Subcutaneous abdominal adipose tissue (tissue), 5 donors: ENCODE measurements at regions not wholly inside any gene's neighbourhood (a gene's known extent, or its start where the extent isn't known, plus 50 kb on each side); places are given as distances from the start of the nearest gene placed in this dataset.

Experiments
- H3K27ac ChIP-seq: one replicate; pipeline ENCODE4 v1.7.0; 2013; ENCODE audit warnings: low read depth, mild to moderate bottlenecking, inconsistent platforms, low read length, moderate library complexity
- H3K27me3 ChIP-seq, 5 donors: one replicate each; pipeline ENCODE4 v1.7.0; 2013; ENCODE audit warnings: low read length in 5 of 5, inconsistent platforms in 1 of 5; ENCODE audit not compliant: control insufficient read depth in 5 of 5, insufficient read depth in 4 of 5
- H3K36me3 ChIP-seq, 5 donors: one replicate each; pipeline ENCODE4 v1.7.0; 2013; ENCODE audit warnings: low read length in 5 of 5; ENCODE audit not compliant: control insufficient read depth in 5 of 5, insufficient read depth in 5 of 5
- H3K4me1 ChIP-seq, 5 donors: one replicate each; pipeline ENCODE4 v1.7.0; 2013; ENCODE audit warnings: low read length in 5 of 5, mild to moderate bottlenecking in 3 of 5, moderate library complexity in 1 of 5; ENCODE audit not compliant: control insufficient read depth in 5 of 5, insufficient read depth in 5 of 5
- H3K4me3 ChIP-seq, 5 donors: one replicate each; pipeline ENCODE4 v1.7.0; 2013; ENCODE audit warnings: low read length in 5 of 5, low read depth in 1 of 5
- H3K9ac ChIP-seq, 5 donors: one replicate each; pipeline ENCODE4 v1.7.0; 2013; ENCODE audit warnings: low read length in 5 of 5, mild to moderate bottlenecking in 4 of 5, moderate library complexity in 3 of 5
- H3K9me3 ChIP-seq, 5 donors: one replicate each; pipeline ENCODE4 v1.7.0; 2013; ENCODE audit warnings: low read length in 5 of 5; ENCODE audit not compliant: control insufficient read depth in 5 of 5
- donor health status: healthy.
- donor health status: healthy.
- donor health status: healthy.
- donor health status: healthy.
- donor health status: healthy.

DNA sequence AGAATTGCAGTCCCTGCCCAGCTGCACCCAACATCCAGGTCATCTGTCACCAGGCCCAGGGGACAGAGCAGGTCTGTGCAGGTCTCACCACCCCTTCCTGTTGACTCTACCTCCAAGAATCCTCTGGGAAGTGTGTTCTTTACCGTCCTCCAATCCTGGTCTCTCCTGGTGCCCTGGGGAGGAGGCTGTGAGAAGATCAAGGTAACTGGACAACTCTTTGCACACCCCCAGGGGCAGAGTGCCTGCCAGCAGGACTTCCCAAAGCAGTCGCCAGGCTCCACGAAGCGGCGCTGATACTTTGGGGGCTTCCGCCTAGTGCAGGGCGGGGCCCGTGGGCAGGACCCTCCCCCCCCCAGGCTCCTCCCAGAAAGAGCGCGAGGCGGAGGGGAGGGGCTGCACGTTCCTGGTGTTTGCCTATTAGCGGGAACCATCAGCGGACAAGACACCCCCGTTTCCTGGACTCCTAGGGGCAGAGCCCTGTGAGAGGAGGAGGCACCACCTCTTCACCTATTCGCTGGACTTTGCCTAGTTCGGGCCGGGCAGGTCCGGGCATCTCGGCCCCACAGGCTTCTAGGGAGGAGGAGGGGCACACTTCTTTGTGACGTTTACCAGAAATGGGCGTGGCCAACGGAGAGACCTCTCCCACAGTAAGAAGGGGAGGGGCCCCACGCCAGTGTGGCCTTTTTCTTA lies 918.0 kb downstream of the AACS start:
- no peaks in the 10 kb centered on the region for H3K36me3 ChIP-seq
- H3K9me3 ChIP-seq, result no peaks in the 10 kb centered on the region
- peaks cover 4 to 29% (median 16%) of the 10 kb centered on the region in 5 donors for H3K27me3 ChIP-seq
- peak overlapping the region in 3 of 5 donors; percentile 45 to 59 (median 51) for H3K4me3 ChIP-seq
- H3K27ac ChIP-seq, result no peak overlapping the region
- peaks cover 0 to 11% (median 8%) of the 10 kb centered on the region in 5 donors for H3K4me1 ChIP-seq
- H3K9ac ChIP-seq, result no peak overlapping the region

DNA sequence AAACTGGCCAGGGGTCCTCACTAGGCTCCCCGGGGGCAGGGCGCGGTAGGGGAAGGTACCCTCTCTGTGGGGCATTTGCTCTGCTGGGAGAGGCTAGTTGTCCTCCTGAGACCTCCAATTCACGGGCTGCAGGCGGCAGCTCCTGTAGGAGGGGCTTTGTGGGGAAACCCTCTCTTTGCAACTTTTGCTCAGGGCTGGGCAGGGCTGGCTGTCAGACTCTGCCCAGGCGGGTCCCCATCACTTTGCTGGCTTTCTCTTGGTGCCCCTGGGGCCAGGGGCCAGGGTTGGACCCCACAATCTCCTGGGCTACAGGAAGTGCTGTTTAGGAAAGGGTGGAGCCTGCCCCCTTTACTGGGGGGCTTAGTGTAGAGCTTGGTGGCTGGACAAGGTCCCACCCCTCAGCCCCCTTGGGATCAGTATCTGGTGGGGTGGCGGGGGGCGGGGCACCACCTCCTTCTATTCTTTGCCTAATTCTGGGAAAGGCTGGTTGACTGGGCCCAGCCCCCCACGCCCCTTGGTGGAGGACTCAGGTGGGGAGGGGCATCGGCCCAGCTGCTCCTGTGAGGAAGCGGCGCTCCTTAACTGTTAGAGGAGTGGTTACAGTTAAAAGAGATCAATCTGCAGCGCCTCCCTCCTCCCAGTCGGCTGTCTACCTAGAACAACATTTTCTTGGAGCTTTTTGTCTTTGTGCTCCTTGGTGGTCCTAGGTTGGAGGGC lies 918.7 kb downstream of the AACS start:
- Histone ChIP-seq H3K27me3 (peaks cover 4 to 29% (median 16%) of the 10 kb centered on the region in 5 donors), H3K9ac (no peak overlapping the region)

GRCh38 chr12:125988545-125988944 lies 923.3 kb downstream of the AACS start:
- H3K36me3 ChIP-seq, result no peaks in the 10 kb centered on the region
- no peak overlapping the region for H3K27ac ChIP-seq
- H3K4me1 ChIP-seq, result peaks cover 0 to 5% (median 3%) of the 10 kb centered on the region in 5 donors
- H3K4me3 ChIP-seq, result no peak overlapping the region
- no peak overlapping the region for H3K9ac ChIP-seq
- H3K9me3 ChIP-seq, result no peaks in the 10 kb centered on the region
- H3K27me3 ChIP-seq, result peaks cover 2 to 20% (median 8%) of the 10 kb centered on the region in 5 donors

More for the DNA sequence above, 918.7 kb downstream of the AACS start:
- peaks cover 0 to 11% (median 8%) of the 10 kb centered on the region in 5 donors for H3K4me1 ChIP-seq
- no peaks in the 10 kb centered on the region for H3K9me3 ChIP-seq
- peak overlapping the region in 3 of 5 donors; percentile 45 to 59 (median 51) for H3K4me3 ChIP-seq
- no peaks in the 10 kb centered on the region for H3K36me3 ChIP-seq
- no peak overlapping the region for H3K27ac ChIP-seq

DNA sequence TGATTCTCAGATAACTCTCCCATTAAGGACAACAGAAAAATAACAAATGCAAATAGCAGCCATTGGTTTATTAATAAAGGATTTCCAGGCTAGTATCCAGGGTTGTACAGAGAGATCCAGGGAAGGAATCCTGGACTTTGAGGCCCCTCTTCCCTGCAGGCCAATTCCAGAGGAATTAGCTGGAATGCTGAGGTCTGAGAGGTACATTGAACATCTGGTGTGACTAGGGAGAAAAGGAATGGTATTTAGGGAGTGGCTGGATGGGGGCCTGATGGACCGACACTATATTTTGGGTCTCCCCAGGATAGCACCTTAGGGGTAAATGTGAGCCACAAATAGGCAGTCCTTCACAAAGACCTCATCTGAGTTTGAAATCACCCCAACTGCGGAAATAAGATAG lies 924.5 kb downstream of the AACS start:
- Histone ChIP-seq H3K36me3 (no peaks in the 10 kb centered on the region), H3K9ac (no peak overlapping the region), H3K4me1 (no peaks in the 10 kb centered on the region), H3K27me3 (peaks cover 0 to 12% (median 2%) of the 10 kb centered on the region in 5 donors), H3K4me3 (no peak overlapping the region), H3K27ac (no peak overlapping the region), H3K9me3 (no peaks in the 10 kb centered on the region)

DNA sequence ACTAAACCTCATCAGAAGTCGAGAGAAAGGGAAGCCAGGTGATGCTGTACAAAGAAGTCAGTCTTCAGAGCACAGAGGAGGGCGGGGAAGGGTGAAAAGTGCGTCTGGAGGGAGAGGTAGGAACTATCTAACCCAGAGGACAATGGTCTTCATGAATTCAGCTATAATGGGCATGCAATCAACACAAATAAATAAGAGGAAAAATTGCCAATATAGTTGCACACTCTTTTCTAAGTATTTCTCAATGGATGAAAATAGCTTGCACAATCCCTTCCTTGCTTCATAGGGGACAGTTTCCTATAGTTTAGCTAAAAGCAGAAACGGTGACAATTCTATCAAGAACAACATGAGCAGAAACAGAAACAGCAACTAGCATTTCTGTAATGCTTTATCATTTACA lies 931.2 kb downstream of the AACS start:
- Histone ChIP-seq H3K27ac (no peak overlapping the region), H3K4me3 (no peak overlapping the region), H3K27me3 (no peaks in the 10 kb centered on the region), H3K9me3 (no peaks in the 10 kb centered on the region), H3K36me3 (no peaks in the 10 kb centered on the region), H3K9ac (no peak overlapping the region), H3K4me1 (peaks cover 0 to 2% (median 0%) of the 10 kb centered on the region in 5 donors)

- Histone ChIP-seq H3K36me3 (no peaks in the 10 kb centered on the region), H3K4me1 (peaks cover 0 to 2% (median 0%) of the 10 kb centered on the region in 5 donors), H3K9me3 (peaks cover 0 to 14% (median 12%) of the 10 kb centered on the region in 5 donors), H3K27ac (no peak overlapping the region), H3K27me3 (no peaks in the 10 kb centered on the region), H3K4me3 (no peak overlapping the region), H3K9ac (no peak overlapping the region)
These were observed 934.4 kb downstream of the AACS start for GRCh38 chr12:125999628-126000027.

DNA sequence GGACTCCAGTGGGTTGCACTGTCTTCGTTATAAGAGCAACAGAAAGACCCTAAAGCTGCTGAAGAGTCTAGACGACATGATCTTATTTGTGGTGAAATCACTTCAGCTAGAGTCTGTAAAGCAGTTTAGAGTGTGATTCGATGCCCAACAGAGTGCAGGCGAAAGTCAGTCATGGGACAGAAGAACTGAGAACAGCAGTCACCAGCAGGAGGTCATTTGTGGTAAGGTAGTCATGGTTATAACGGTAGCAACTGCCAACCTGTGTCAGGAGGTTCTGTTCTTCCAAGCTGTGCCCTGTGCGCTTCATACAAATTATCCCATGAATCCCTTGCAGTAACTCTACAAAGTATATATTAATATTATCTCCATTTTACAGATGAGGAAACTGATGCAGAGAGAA lies 954.1 kb downstream of the AACS start:
- H3K36me3 ChIP-seq, result no peaks in the 10 kb centered on the region
- H3K4me1 ChIP-seq, result no peaks in the 10 kb centered on the region
- H3K4me3 ChIP-seq, result no peak overlapping the region
- H3K27me3 ChIP-seq, result no peaks in the 10 kb centered on the region
- H3K9ac ChIP-seq, result no peak overlapping the region
- H3K27ac ChIP-seq, result no peak overlapping the region
- peaks cover 2 to 27% (median 13%) of the 10 kb centered on the region in 5 donors for H3K9me3 ChIP-seq

DNA sequence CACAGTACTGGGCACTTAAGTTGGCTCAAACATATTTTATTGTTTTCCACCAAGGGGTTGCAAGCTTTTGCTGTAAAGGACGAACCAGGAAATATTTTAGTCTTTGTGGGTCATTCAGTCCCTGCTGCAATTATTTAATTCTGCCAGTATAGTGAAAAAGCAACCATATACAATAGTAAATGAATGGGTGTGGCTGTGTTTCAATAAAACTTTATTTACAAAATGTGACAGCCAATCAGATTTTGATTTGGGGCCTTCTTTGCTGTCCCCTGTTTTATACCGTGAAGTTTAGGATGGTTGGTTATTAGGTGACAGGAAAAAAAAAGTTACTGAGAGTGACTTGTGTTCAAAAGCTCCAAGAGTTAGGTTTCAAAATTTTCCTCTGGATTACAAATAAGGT lies 956.4 kb downstream of the AACS start:
- no peak overlapping the region for H3K9ac ChIP-seq
- no peaks in the 10 kb centered on the region for H3K27me3 ChIP-seq
- H3K36me3 ChIP-seq, result no peaks in the 10 kb centered on the region
- H3K27ac ChIP-seq, result no peak overlapping the region
- no peak overlapping the region for H3K4me3 ChIP-seq
- H3K4me1 ChIP-seq, result no peaks in the 10 kb centered on the region
- H3K9me3 ChIP-seq, result peaks cover 0 to 25% (median 13%) of the 10 kb centered on the region in 5 donors

- Histone ChIP-seq H3K36me3 (no peaks in the 10 kb centered on the region), H3K27me3 (no peaks in the 10 kb centered on the region), H3K4me1 (no peaks in the 10 kb centered on the region)
These were observed 962.6 kb downstream of the AACS start for GRCh38 chr12:126027825-126028224.

GRCh38 chr12:126030573-126030972 lies 965.3 kb downstream of the AACS start:
- Histone ChIP-seq H3K36me3 (no peaks in the 10 kb centered on the region), H3K9ac (no peak overlapping the region), H3K4me1 (no peaks in the 10 kb centered on the region), H3K4me3 (no peak overlapping the region), H3K27me3 (no peaks in the 10 kb centered on the region), H3K27ac (no peak overlapping the region), H3K9me3 (no peaks in the 10 kb centered on the region)

More at GRCh38 chr12:126027825-126028224, 962.6 kb downstream of the AACS start:
- H3K9me3 ChIP-seq, result no peaks in the 10 kb centered on the region
- no peak overlapping the region for H3K4me3 ChIP-seq
- no peak overlapping the region for H3K9ac ChIP-seq
- no peak overlapping the region for H3K27ac ChIP-seq
